ENCODE measurements at regions not wholly inside any gene's neighbourhood (a gene's known extent, or its start where the extent isn't known, plus 50 kb on each side); places are given as distances from the start of the nearest gene placed in this dataset.

- Mint-ChIP-seq H3K4me3 (ENCODE audit: unreplicated experiment) (no peak overlapping the region), H3K9me3 (ENCODE audit: low read depth) (peaks cover 3% of the 10 kb centered on the region), H3K36me3 (ENCODE audit: low read depth) (no peaks in the 10 kb centered on the region), H3K27ac (ENCODE audit: unreplicated experiment) (no peak overlapping the region), H3K27me3 (ENCODE audit: low read depth) (peaks cover 14% of the 10 kb centered on the region), H3K4me1 (ENCODE audit: low read depth) (no peaks in the 10 kb centered on the region)
- peak; percentile 89 for DNase-seq (ENCODE audit: low spot score)
- no peak for TF ChIP-seq CTCF (IDR thresholded peaks at IDR 0.05)
Observed at GRCh38 chr16:89041571-89042481, 51.8 kb upstream of the ACSF3 start.

- Mint-ChIP-seq H3K4me1 (ENCODE audit: low read depth) (no peaks in the 10 kb centered on the region), H3K27ac (ENCODE audit: unreplicated experiment) (no peak overlapping the region), H3K9me3 (ENCODE audit: low read depth) (peaks cover 3% of the 10 kb centered on the region), H3K4me3 (ENCODE audit: unreplicated experiment) (no peak overlapping the region), H3K36me3 (ENCODE audit: low read depth) (no peaks in the 10 kb centered on the region), H3K27me3 (ENCODE audit: low read depth) (peaks cover 19% of the 10 kb centered on the region)
- TF ChIP-seq CTCF (IDR thresholded peaks at IDR 0.05) = no peak
- peak; percentile 68 for DNase-seq (ENCODE audit: low spot score)
Observed at GRCh38 chr16:89042711-89043551, 50.7 kb upstream of the ACSF3 start.

- TF ChIP-seq CTCF (IDR thresholded peaks at IDR 0.05) = no peak
Observed at GRCh38 chr16:89043636-89044417, 49.8 kb upstream of the ACSF3 start.

More at GRCh38 chr16:89043636-89044417, 49.8 kb upstream of the ACSF3 start:
- Mint-ChIP-seq H3K9me3 (ENCODE audit: low read depth) (peaks cover 3% of the 10 kb centered on the region), H3K4me3 (ENCODE audit: unreplicated experiment) (no peak overlapping the region), H3K4me1 (ENCODE audit: low read depth) (no peaks in the 10 kb centered on the region), H3K27me3 (ENCODE audit: low read depth) (peaks cover 14% of the 10 kb centered on the region), H3K36me3 (ENCODE audit: low read depth) (no peaks in the 10 kb centered on the region), H3K27ac (ENCODE audit: unreplicated experiment) (no peak overlapping the region)
- peak; percentile 72 for DNase-seq (ENCODE audit: low spot score)

Measured in chondrocyte (in vitro differentiated cells).